ENCODE measurements at regions not wholly inside any gene's neighbourhood (a gene's known extent, or its start where the extent isn't known, plus 50 kb on each side); places are given as distances from the start of the nearest gene placed in this dataset.

GRCh38 chr15:93239591-93239990, 150.6 kb upstream of the RGMA start (continued):
- TF ChIP-seq, protein P1, sequence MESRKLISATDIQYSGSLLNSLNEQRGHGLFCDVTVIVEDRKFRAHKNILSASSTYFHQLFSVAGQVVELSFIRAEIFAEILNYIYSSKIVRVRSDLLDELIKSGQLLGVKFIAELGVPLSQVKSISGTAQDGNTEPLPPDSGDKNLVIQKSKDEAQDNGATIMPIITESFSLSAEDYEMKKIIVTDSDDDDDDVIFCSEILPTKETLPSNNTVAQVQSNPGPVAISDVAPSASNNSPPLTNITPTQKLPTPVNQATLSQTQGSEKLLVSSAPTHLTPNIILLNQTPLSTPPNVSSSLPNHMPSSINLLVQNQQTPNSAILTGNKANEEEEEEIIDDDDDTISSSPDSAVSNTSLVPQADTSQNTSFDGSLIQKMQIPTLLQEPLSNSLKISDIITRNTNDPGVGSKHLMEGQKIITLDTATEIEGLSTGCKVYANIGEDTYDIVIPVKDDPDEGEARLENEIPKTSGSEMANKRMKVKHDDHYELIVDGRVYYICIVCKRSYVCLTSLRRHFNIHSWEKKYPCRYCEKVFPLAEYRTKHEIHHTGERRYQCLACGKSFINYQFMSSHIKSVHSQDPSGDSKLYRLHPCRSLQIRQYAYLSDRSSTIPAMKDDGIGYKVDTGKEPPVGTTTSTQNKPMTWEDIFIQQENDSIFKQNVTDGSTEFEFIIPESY (IDR thresholded peaks at IDR 0.05; ENCODE audit: borderline replicate concordance, low read depth) = no peak
- TF ChIP-seq MEF2A (IDR thresholded peaks at IDR 0.05; ENCODE audit: borderline replicate concordance, low read depth) (no peak), FOXM1 (IDR thresholded peaks at IDR 0.05; ENCODE audit: low read depth) (no peak), GATA2 (CRISPR knock-in tag; IDR thresholded peaks at IDR 0.05) (no peak)

DNA sequence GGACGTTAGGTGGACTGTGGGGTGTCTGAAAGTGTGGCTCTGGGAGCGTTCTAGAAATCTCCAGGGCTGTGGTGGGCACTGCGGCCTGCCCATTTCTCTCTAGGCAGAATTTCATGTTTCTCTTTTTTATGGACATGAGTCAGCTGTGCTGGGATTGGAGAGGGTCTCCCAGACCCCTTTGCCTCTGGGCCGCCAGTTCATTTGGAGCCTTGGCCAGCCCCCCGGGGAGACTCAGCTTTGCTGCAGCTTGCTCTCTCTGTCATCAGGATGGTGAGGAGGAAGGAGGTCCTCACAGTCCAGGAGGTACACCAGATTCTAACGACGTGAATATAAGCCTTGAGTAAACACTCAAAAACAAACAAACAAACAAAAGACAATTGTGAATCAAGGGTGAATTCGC, 149.6 kb upstream of the RGMA start:
- 27% methylated on average over 8 of the region's 8 CpGs for WGBS (ENCODE audit: low lambda C conversion rate)
- Histone ChIP-seq H3K9ac (no peak overlapping the region), H3K9me2 (no peaks in the 10 kb centered on the region), H3K27ac (ENCODE audit: low read depth in 2 of 2, low read length in 1 of 2) (no peak overlapping the region), H3K4me1 (ENCODE audit: control insufficient read depth in 1 of 2, insufficient read depth in 2 of 2, low read depth in 1 of 2, low read length in 1 of 2) (no peaks in the 10 kb centered on the region), H2AFZ (ENCODE audit: low read depth) (no peak overlapping the region), H3F3A (replicated peaks; ENCODE audit: insufficient read depth) (no peaks in the 10 kb centered on the region), H3K4me2 (no peak overlapping the region), H4K20me1 (ENCODE audit: insufficient read depth) (no peaks in the 10 kb centered on the region), H3K27me3 (ENCODE audit: insufficient read depth) (no peaks in the 10 kb centered on the region), H3K9me3 (no peaks in the 10 kb centered on the region), H3K36me3 (replicated peaks in 1 of 2; ENCODE audit: control insufficient read depth in 1 of 2, insufficient read depth in 2 of 2, low read length in 1 of 2) (no peaks in the 10 kb centered on the region), H3K4me3 (ENCODE audit: low read depth in 2 of 2, low read length in 1 of 2) (no peak overlapping the region), H3K79me2 (ENCODE audit: insufficient read depth) (no peaks in the 10 kb centered on the region)
- TF ChIP-seq NRF1 (IDR thresholded peaks at IDR 0.05; ENCODE audit: low read depth, low read length) = no peak
- TF ChIP-seq TAF1 (IDR thresholded peaks at IDR 0.05; ENCODE audit: borderline replicate concordance, low read depth, low read length) = no peak
- TF ChIP-seq, protein P2, sequence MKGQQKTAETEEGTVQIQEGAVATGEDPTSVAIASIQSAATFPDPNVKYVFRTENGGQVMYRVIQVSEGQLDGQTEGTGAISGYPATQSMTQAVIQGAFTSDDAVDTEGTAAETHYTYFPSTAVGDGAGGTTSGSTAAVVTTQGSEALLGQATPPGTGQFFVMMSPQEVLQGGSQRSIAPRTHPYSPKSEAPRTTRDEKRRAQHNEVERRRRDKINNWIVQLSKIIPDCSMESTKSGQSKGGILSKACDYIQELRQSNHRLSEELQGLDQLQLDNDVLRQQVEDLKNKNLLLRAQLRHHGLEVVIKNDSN (IDR thresholded peaks at IDR 0.05; ENCODE audit: borderline replicate concordance, low read depth) = no peak
- no peak for TF ChIP-seq ELF1 (IDR thresholded peaks at IDR 0.05)
- no peak for TF ChIP-seq GABPA (IDR thresholded peaks at IDR 0.05; ENCODE audit: low read depth)
- no peak for TF ChIP-seq JUND (IDR thresholded peaks at IDR 0.05)
- TF ChIP-seq SIN3A (IDR thresholded peaks at IDR 0.05; ENCODE audit: borderline replicate concordance, low read depth, low read length) = no peak
- no peak for TF ChIP-seq EP300 (IDR thresholded peaks at IDR 0.05; ENCODE audit: borderline replicate concordance in 1 of 2, low read depth in 1 of 2, low read length in 1 of 2)
- no peak for TF ChIP-seq RAD21 (IDR thresholded peaks at IDR 0.05; ENCODE audit: low read length)
- no peak for TF ChIP-seq SMC3 (IDR thresholded peaks at IDR 0.05; ENCODE audit: low read depth, low read length)
- TF ChIP-seq, protein P3, sequence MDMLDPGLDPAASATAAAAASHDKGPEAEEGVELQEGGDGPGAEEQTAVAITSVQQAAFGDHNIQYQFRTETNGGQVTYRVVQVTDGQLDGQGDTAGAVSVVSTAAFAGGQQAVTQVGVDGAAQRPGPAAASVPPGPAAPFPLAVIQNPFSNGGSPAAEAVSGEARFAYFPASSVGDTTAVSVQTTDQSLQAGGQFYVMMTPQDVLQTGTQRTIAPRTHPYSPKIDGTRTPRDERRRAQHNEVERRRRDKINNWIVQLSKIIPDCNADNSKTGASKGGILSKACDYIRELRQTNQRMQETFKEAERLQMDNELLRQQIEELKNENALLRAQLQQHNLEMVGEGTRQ (IDR thresholded peaks at IDR 0.05; ENCODE audit: borderline replicate concordance, low read depth, low read length) = no peak
- TF ChIP-seq FOSL2 (IDR thresholded peaks at IDR 0.05; ENCODE audit: borderline replicate concordance, low read depth) = no peak
- TF ChIP-seq, protein P4, sequence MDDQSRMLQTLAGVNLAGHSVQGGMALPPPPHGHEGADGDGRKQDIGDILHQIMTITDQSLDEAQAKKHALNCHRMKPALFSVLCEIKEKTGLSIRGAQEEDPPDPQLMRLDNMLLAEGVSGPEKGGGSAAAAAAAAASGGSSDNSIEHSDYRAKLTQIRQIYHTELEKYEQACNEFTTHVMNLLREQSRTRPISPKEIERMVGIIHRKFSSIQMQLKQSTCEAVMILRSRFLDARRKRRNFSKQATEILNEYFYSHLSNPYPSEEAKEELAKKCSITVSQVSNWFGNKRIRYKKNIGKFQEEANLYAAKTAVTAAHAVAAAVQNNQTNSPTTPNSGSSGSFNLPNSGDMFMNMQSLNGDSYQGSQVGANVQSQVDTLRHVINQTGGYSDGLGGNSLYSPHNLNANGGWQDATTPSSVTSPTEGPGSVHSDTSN (IDR thresholded peaks at IDR 0.05) = no peak
- no peak for TF ChIP-seq TCF12 (IDR thresholded peaks at IDR 0.05)
- TF ChIP-seq, protein P1 (IDR thresholded peaks at IDR 0.05; ENCODE audit: borderline replicate concordance, low read depth) = no peak
- TF ChIP-seq RFX5 (IDR thresholded peaks at IDR 0.05; ENCODE audit: low read length) = no peak
- TF ChIP-seq IRF3 (IDR thresholded peaks at IDR 0.05; ENCODE audit: low read depth, low read length) = no peak
- ChIA-PET CTCF (no interaction called here), POLR2A (no interaction called here)
- DNase-seq = no peak

Measured in SK-N-SH (cell line).